ENCODE measurements at regions not wholly inside any gene's neighbourhood (a gene's known extent, or its start where the extent isn't known, plus 50 kb on each side); places are given as distances from the start of the nearest gene placed in this dataset.

GRCh38 chr2:226267516-226268289, 531.9 kb downstream of the IRS1 start:
- TF ChIP-seq CTCF (conservative IDR thresholded peaks at IDR 0.05) (no peak), ZFX (IDR thresholded peaks at IDR 0.05) (no peak)
